H7 (cell line): ENCODE measurements at regions not wholly inside any gene's neighbourhood (a gene's known extent, or its start where the extent isn't known, plus 50 kb on each side); places are given as distances from the start of the nearest gene placed in this dataset.

Experiments
- DNase-seq: peaks from one replicate; pipeline ENCODE4 v3.0.0; 2012
- H3K27me3 ChIP-seq: 2 replicates; pipeline ENCODE4 v1.6.0; 2011; ENCODE audit warnings: mild to moderate bottlenecking, low read length; ENCODE audit not compliant: control insufficient read depth, insufficient read depth
- H3K36me3 ChIP-seq: replicated peaks from 2 replicates; pipeline ENCODE4 v1.5.1; 2011; ENCODE audit warnings: low read length; ENCODE audit not compliant: control insufficient read depth, insufficient read depth
- H3K4me3 ChIP-seq: 2 replicates; pipeline ENCODE4 v1.5.1; 2011; ENCODE audit warnings: low read depth, mild to moderate bottlenecking, control low read depth, low read length, moderate library complexity; ENCODE audit not compliant: insufficient read depth

- DNase-seq = no peak
- Histone ChIP-seq H3K4me3 (no peak overlapping the region), H3K27me3 (no peaks in the 10 kb centered on the region), H3K36me3 (no peaks in the 10 kb centered on the region)
Observed at GRCh38 chr15:62287066-62287857, 122.2 kb upstream of the C2CD4B start.

GRCh38 chr15:62288361-62289017, 123.4 kb upstream of the C2CD4B start:
- Histone ChIP-seq H3K36me3 (no peaks in the 10 kb centered on the region), H3K4me3 (no peak overlapping the region), H3K27me3 (no peaks in the 10 kb centered on the region)
- no peak for DNase-seq

- Histone ChIP-seq H3K36me3 (no peaks in the 10 kb centered on the region), H3K27me3 (no peaks in the 10 kb centered on the region), H3K4me3 (no peak overlapping the region)
- DNase-seq = no peak
Observed at GRCh38 chr15:62291262-62291661, 126.2 kb upstream of the C2CD4B start.

GRCh38 chr15:62296756-62297507, 131.8 kb upstream of the C2CD4B start:
- Histone ChIP-seq H3K4me3 (no peak overlapping the region), H3K27me3 (no peaks in the 10 kb centered on the region), H3K36me3 (no peaks in the 10 kb centered on the region)
- DNase-seq = no peak

DNA sequence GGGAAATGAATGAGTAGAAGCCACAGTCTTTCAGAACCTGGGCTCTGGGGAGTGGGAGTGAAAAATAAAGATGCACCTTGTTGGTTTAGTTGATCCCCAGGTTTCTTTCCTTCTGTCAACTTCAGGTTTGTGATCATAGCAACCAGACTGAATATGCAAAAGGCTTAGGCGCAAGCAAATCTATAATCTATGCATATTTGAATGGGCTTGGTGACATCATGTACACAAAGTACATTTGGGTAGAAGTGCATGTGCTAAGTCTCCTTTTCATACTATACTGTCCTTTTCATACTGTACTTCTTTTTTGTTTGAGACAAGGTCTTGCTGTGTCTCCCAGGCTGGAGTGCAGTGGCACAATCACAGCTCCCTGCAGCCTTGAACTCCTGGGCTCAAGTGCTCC, 132.4 kb upstream of the C2CD4B start:
- Histone ChIP-seq H3K27me3 (no peaks in the 10 kb centered on the region), H3K36me3 (no peaks in the 10 kb centered on the region), H3K4me3 (no peak overlapping the region)
- no peak for DNase-seq

GRCh38 chr15:62297933-62298332, 132.8 kb upstream of the C2CD4B start:
- Histone ChIP-seq H3K27me3 (no peaks in the 10 kb centered on the region), H3K36me3 (no peaks in the 10 kb centered on the region), H3K4me3 (no peak overlapping the region)
- DNase-seq = no peak

GRCh38 chr15:62298811-62299210, 133.7 kb upstream of the C2CD4B start:
- DNase-seq = no peak
- Histone ChIP-seq H3K4me3 (no peak overlapping the region), H3K27me3 (no peaks in the 10 kb centered on the region), H3K36me3 (no peaks in the 10 kb centered on the region)

DNA sequence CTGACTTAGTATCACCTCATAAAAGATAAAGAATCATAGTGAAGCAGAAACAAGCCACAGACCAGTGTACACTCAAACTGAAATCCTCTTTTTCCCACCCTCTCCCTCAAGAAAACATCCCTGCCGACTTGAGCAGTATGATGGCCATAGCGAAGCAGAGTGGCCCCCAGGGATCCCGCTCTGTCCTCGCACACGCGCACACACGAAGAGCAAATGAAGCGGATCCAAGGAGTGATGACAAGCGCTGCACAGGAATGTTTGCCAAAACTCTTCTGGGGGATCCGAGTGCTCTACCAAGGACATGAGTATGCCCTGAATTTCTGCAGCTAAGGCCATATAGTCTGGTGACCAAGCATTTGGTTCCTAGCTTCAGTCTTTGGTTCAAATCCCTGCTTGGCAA, 134.5 kb upstream of the C2CD4B start:
- no peak for DNase-seq
- Histone ChIP-seq H3K36me3 (no peaks in the 10 kb centered on the region), H3K27me3 (no peaks in the 10 kb centered on the region), H3K4me3 (no peak overlapping the region)

GRCh38 chr15:62301993-62302675, 137.0 kb upstream of the C2CD4B start:
- Histone ChIP-seq H3K4me3 (no peak overlapping the region), H3K27me3 (no peaks in the 10 kb centered on the region), H3K36me3 (no peaks in the 10 kb centered on the region)
- DNase-seq = no peak

DNA sequence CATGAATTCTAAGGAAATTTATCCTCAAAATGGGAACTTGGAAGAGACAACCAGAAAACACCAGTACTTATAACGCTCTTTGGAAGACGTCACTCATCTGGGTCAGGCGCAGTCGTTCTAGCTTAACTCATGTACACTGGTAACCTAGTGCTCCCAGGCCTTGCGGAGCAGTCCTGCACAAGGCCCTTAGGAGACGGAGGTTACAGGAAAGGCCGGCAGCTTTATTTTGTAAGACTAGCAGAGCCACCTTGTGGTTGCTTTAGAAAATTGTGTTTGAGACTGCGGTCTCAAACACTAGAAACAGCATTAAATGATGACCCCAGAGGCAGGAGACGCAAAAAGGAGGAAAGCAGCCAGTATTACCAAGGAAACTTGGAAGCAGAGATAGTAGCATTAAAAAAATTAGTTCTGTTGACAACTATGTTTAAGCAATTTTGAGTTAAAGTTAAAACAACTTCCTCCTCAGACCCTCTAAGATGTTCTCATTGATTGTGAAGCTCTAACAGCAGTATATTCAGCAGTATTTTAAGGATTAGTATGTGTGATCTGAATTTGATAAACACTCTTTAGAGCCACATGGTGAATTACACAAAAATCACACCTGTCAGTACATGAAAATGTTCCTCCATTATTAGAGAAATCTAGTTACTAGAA, 141.9 kb upstream of the C2CD4B start:
- no peaks in the 10 kb centered on the region for H3K27me3 ChIP-seq
- DNase-seq = peak; percentile 75

GRCh38 chr15:62307551-62307950, 142.5 kb upstream of the C2CD4B start:
- no peak overlapping the region for H3K4me3 ChIP-seq
- no peaks in the 10 kb centered on the region for H3K27me3 ChIP-seq
- no peak for DNase-seq
- no peaks in the 10 kb centered on the region for H3K36me3 ChIP-seq

More for the DNA sequence above, 141.9 kb upstream of the C2CD4B start:
- Histone ChIP-seq H3K36me3 (no peaks in the 10 kb centered on the region), H3K4me3 (no peak overlapping the region)

- DNase-seq = peak; percentile 40
- Histone ChIP-seq H3K4me3 (no peak overlapping the region), H3K36me3 (no peaks in the 10 kb centered on the region), H3K27me3 (no peaks in the 10 kb centered on the region)
Observed at GRCh38 chr15:62316413-62317060, 151.5 kb upstream of the C2CD4B start.

- no peak for DNase-seq
- Histone ChIP-seq H3K4me3 (no peak overlapping the region), H3K36me3 (no peaks in the 10 kb centered on the region), H3K27me3 (no peaks in the 10 kb centered on the region)
Observed at GRCh38 chr15:62320259-62320658, 155.2 kb upstream of the C2CD4B start.
